GM13977 (cell line): ENCODE measurements at regions not wholly inside any gene's neighbourhood (a gene's known extent, or its start where the extent isn't known, plus 50 kb on each side); places are given as distances from the start of the nearest gene placed in this dataset.

Source experiments
- DNase-seq: peaks from one replicate; pipeline ENCODE4 v3.0.0; 2012; ENCODE audit warnings: low spot score
- CTCF ChIP-seq: IDR thresholded peaks from 2 replicates; pipeline ENCODE4 v1.5.1; 2012; ENCODE audit warnings: mild to moderate bottlenecking, control low read depth; ENCODE audit not compliant: insufficient read depth; ENCODE audit errors: extremely low read depth, missing control alignments
- in situ Hi-C: fragments of 300-500 bp; cut with MboI; formaldehyde crosslinking; loops from one replicate; pipeline ENCODE4 v1.12.0; 2022; ENCODE audit warnings: low sequenced_read_pairs, low pct_unique_long_range_greater_than_20kb, mixed read lengths, inconsistent platforms; ENCODE audit not compliant: unreplicated experiment

GRCh38 chr13:104008541-104009435 is 942.6 kb upstream of the SLC10A2 start:
- no peak for DNase-seq
- in situ Hi-C loops, result no loop called here
- TF ChIP-seq CTCF, result no peak

- in situ Hi-C loops, result no loop called here
- DNase-seq, result no peak
- no peak for TF ChIP-seq CTCF
These were observed 941.9 kb upstream of the SLC10A2 start for GRCh38 chr13:104008075-104008474.

GRCh38 chr13:104006625-104007075 is 940.4 kb upstream of the SLC10A2 start:
- DNase-seq, result no peak
- in situ Hi-C loops, result no loop called here
- no peak for TF ChIP-seq CTCF

- in situ Hi-C loops, result no loop called here
These were observed 938.4 kb upstream of the SLC10A2 start for GRCh38 chr13:104004572-104004971.

GRCh38 chr13:104002216-104002615 is 936.0 kb upstream of the SLC10A2 start:
- no peak for DNase-seq

More at GRCh38 chr13:104004572-104004971, 938.4 kb upstream of the SLC10A2 start:
- no peak for DNase-seq
- no peak for TF ChIP-seq CTCF

GRCh38 chr13:104001766-104002165 is 935.5 kb upstream of the SLC10A2 start:
- DNase-seq, result no peak
- in situ Hi-C loops, result no loop called here
- TF ChIP-seq CTCF, result no peak

More at GRCh38 chr13:104002216-104002615, 936.0 kb upstream of the SLC10A2 start:
- TF ChIP-seq CTCF, result no peak
- in situ Hi-C loops, result no loop called here
